ENCODE measurements at regions not wholly inside any gene's neighbourhood (a gene's known extent, or its start where the extent isn't known, plus 50 kb on each side); places are given as distances from the start of the nearest gene placed in this dataset.

DNA sequence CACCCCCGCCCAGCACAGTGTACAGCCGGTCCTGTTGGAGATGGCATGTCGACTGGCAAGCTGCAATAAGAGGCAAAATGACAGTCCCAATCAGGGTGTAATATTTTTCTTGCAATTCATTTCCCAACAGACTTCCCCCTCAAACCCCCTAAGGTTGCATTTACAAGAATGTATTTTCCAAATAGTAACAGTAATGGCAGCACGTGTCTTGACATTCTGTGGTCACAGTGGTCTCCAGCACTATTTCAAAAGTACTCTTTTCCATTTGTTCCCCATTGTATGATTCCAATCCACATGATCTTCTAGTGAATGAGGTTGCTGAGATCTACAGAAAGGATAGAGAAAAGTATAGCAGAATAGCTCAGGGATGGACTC is 97.8 kb upstream of the CARMIL1 start:
- TF ChIP-seq TAF1 (IDR thresholded peaks at IDR 0.05; ENCODE audit: low read depth): no peak
- TF ChIP-seq RAD21 (IDR thresholded peaks at IDR 0.05; ENCODE audit: low read depth): no peak
- no peak for TF ChIP-seq FOXM1 (IDR thresholded peaks at IDR 0.05; ENCODE audit: borderline replicate concordance, low read depth)
- TF ChIP-seq YY1 (IDR thresholded peaks at IDR 0.05; ENCODE audit: low read depth): no peak
- no peak for TF ChIP-seq CREB1 (IDR thresholded peaks at IDR 0.05; ENCODE audit: low read depth)
- no peak for TF ChIP-seq EGR1 (IDR thresholded peaks at IDR 0.05)
- no peak for TF ChIP-seq USF1 (IDR thresholded peaks at IDR 0.05)
- TF ChIP-seq, protein P1, sequence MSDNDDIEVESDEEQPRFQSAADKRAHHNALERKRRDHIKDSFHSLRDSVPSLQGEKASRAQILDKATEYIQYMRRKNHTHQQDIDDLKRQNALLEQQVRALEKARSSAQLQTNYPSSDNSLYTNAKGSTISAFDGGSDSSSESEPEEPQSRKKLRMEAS (IDR thresholded peaks at IDR 0.05): no peak
- TF ChIP-seq ZBTB7A (IDR thresholded peaks at IDR 0.05; ENCODE audit: low read depth): no peak
- no peak for TF ChIP-seq TCF12 (IDR thresholded peaks at IDR 0.05; ENCODE audit: low read depth)

- no peak for TF ChIP-seq NFIC (IDR thresholded peaks at IDR 0.05)
- no peak for TF ChIP-seq YY1 (IDR thresholded peaks at IDR 0.05; ENCODE audit: low read depth)
- TF ChIP-seq TAF1 (IDR thresholded peaks at IDR 0.05; ENCODE audit: low read depth): no peak
- no peak for TF ChIP-seq REST (IDR thresholded peaks at IDR 0.05; ENCODE audit: low read depth)
- no peak for TF ChIP-seq TEAD4 (IDR thresholded peaks at IDR 0.05)
- no peak for TF ChIP-seq CEBPB (IDR thresholded peaks at IDR 0.05)
- no peak for TF ChIP-seq TCF12 (IDR thresholded peaks at IDR 0.05; ENCODE audit: low read depth)
- TF ChIP-seq EGR1 (IDR thresholded peaks at IDR 0.05): no peak
- TF ChIP-seq, protein P1 (IDR thresholded peaks at IDR 0.05): no peak
- no peak for TF ChIP-seq FOXM1 (IDR thresholded peaks at IDR 0.05; ENCODE audit: borderline replicate concordance, low read depth)
- no peak for TF ChIP-seq EP300 (IDR thresholded peaks at IDR 0.05; ENCODE audit: borderline replicate concordance)
- no peak for TF ChIP-seq USF1 (IDR thresholded peaks at IDR 0.05)
- TF ChIP-seq ZBTB7A (IDR thresholded peaks at IDR 0.05; ENCODE audit: low read depth): no peak
- TF ChIP-seq CREB1 (IDR thresholded peaks at IDR 0.05; ENCODE audit: low read depth): no peak
These were observed 97.3 kb upstream of the CARMIL1 start for GRCh38 chr6:25181923-25182322.

DNA sequence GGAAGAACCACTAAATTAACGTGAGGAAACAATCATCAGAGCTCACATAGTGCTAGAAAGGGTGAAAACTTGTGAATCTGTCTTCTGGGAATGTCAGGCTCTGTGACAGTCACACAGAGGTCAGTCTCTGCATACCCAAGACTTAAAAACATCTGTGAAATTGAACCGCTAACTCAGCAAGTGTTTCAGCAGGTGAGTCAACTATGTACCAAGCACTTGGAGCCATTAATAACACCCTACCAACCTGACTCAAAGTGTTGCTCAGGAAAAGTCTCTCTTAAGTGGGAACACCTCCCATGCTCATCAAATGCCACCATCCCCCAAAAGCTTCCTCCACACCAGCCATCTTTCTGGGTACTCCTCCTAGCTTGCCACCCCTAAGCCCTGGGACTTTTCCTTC is 92.3 kb upstream of the CARMIL1 start:
- TF ChIP-seq REST (IDR thresholded peaks at IDR 0.05; ENCODE audit: low read depth) (no peak), YY1 (IDR thresholded peaks at IDR 0.05; ENCODE audit: low read depth) (no peak)

DNA sequence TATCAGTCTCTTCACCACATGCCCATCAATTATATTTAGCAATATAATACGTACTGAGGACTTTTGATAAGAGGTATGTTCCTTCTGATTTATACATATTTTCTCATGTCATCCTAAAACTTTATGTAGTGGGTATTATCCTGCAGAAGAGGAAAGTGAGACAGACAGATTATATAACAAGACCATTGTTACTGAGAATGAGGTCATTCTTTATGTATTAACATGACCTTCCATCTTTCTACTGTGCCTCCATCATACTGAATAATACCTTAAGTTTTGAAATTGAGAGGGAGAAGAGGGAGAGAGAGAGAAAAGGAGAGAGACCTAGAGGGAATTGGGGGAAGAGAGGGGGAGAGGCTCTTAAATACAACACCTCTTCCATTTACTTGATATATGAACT is 90.9 kb upstream of the CARMIL1 start:
- TF ChIP-seq TEAD4 (IDR thresholded peaks at IDR 0.05): no peak
- TF ChIP-seq FOXM1 (IDR thresholded peaks at IDR 0.05; ENCODE audit: borderline replicate concordance, low read depth): no peak
- no peak for TF ChIP-seq CREB1 (IDR thresholded peaks at IDR 0.05; ENCODE audit: low read depth)
- no peak for TF ChIP-seq USF1 (IDR thresholded peaks at IDR 0.05)
- TF ChIP-seq TAF1 (IDR thresholded peaks at IDR 0.05; ENCODE audit: low read depth): no peak

GRCh38 chr6:25192590-25193459 is 86.3 kb upstream of the CARMIL1 start:
- TF ChIP-seq NFIC (IDR thresholded peaks at IDR 0.05) (no peak), EGR1 (IDR thresholded peaks at IDR 0.05) (no peak), TAF1 (IDR thresholded peaks at IDR 0.05; ENCODE audit: low read depth) (no peak), ZBTB7A (IDR thresholded peaks at IDR 0.05; ENCODE audit: low read depth) (no peak), YY1 (IDR thresholded peaks at IDR 0.05; ENCODE audit: low read depth) (no peak), CREB1 (IDR thresholded peaks at IDR 0.05; ENCODE audit: low read depth) (no peak)
